ENCODE measurements at regions not wholly inside any gene's neighbourhood (a gene's known extent, or its start where the extent isn't known, plus 50 kb on each side); places are given as distances from the start of the nearest gene placed in this dataset.

- no peak for DNase-seq (ENCODE audit: low spot score in 2 of 2)
- Histone ChIP-seq H3K36me3 (no peaks in the 10 kb centered on the region), H3K9me3 (no peaks in the 10 kb centered on the region), H3K4me1 (no peaks in the 10 kb centered on the region), H3K27ac (no peak overlapping the region), H3K27me3 (no peaks in the 10 kb centered on the region), H3K4me3 (no peak overlapping the region)
- intact Hi-C loops (cut with DNase I; ENCODE audit: low total_unique reads), result no loop called here
- TF ChIP-seq CTCF (IDR thresholded peaks at IDR 0.05) (no peak), POLR2A (IDR thresholded peaks at IDR 0.05) (no peak), POLR2AphosphoS5 (IDR thresholded peaks at IDR 0.05) (no peak)
These were observed 175.6 kb downstream of the BCL11A start for GRCh38 chr2:60377825-60378224.

- TF ChIP-seq POLR2AphosphoS5 (IDR thresholded peaks at IDR 0.05) (no peak), POLR2A (IDR thresholded peaks at IDR 0.05) (no peak), CTCF (IDR thresholded peaks at IDR 0.05) (no peak)
- intact Hi-C loops (cut with DNase I; ENCODE audit: low total_unique reads), result no loop called here
These were observed 177.2 kb downstream of the BCL11A start for GRCh38 chr2:60376252-60376651.

GRCh38 chr2:60371681-60372080 is 181.8 kb downstream of the BCL11A start:
- intact Hi-C loops (cut with DNase I; ENCODE audit: low total_unique reads), result no loop called here
- Histone ChIP-seq H3K4me1 (no peaks in the 10 kb centered on the region), H3K4me3 (no peak overlapping the region), H3K36me3 (no peaks in the 10 kb centered on the region), H3K27ac (no peak overlapping the region), H3K9me3 (no peaks in the 10 kb centered on the region), H3K27me3 (no peaks in the 10 kb centered on the region)
- TF ChIP-seq CTCF (IDR thresholded peaks at IDR 0.05) (no peak), POLR2AphosphoS5 (IDR thresholded peaks at IDR 0.05) (no peak), POLR2A (IDR thresholded peaks at IDR 0.05) (no peak)
- DNase-seq (ENCODE audit: low spot score in 2 of 2), result no peak

More at GRCh38 chr2:60376252-60376651, 177.2 kb downstream of the BCL11A start:
- Histone ChIP-seq H3K9me3 (no peaks in the 10 kb centered on the region), H3K27ac (no peak overlapping the region), H3K4me3 (no peak overlapping the region), H3K4me1 (no peaks in the 10 kb centered on the region), H3K27me3 (no peaks in the 10 kb centered on the region), H3K36me3 (no peaks in the 10 kb centered on the region)
- DNase-seq (ENCODE audit: low spot score in 2 of 2), result no peak

GRCh38 chr2:60371219-60371618 is 182.2 kb downstream of the BCL11A start:
- no peaks in the 10 kb centered on the region for H3K4me1 ChIP-seq
- no peak for TF ChIP-seq POLR2A (IDR thresholded peaks at IDR 0.05)
- no peak for TF ChIP-seq CTCF (IDR thresholded peaks at IDR 0.05)
- TF ChIP-seq POLR2AphosphoS5 (IDR thresholded peaks at IDR 0.05), result no peak
- no peaks in the 10 kb centered on the region for H3K27me3 ChIP-seq
- no peak for DNase-seq (ENCODE audit: low spot score in 2 of 2)
- no peak overlapping the region for H3K4me3 ChIP-seq
- intact Hi-C loops (cut with DNase I; ENCODE audit: low total_unique reads), result no loop called here
- no peaks in the 10 kb centered on the region for H3K36me3 ChIP-seq
- no peaks in the 10 kb centered on the region for H3K9me3 ChIP-seq
- no peak overlapping the region for H3K27ac ChIP-seq

- no peaks in the 10 kb centered on the region for H3K9me3 ChIP-seq
- TF ChIP-seq CTCF (IDR thresholded peaks at IDR 0.05) (no peak), POLR2A (IDR thresholded peaks at IDR 0.05) (no peak), POLR2AphosphoS5 (IDR thresholded peaks at IDR 0.05) (no peak)
- H3K36me3 ChIP-seq, result no peaks in the 10 kb centered on the region
- intact Hi-C loops (cut with DNase I; ENCODE audit: low total_unique reads), result no loop called here
- DNase-seq (ENCODE audit: low spot score in 2 of 2), result no peak
- H3K4me3 ChIP-seq, result no peak overlapping the region
- no peak overlapping the region for H3K27ac ChIP-seq
- H3K4me1 ChIP-seq, result no peaks in the 10 kb centered on the region
- no peaks in the 10 kb centered on the region for H3K27me3 ChIP-seq
These were observed 182.6 kb downstream of the BCL11A start for GRCh38 chr2:60370814-60371213.
